ENCODE measurements at regions not wholly inside any gene's neighbourhood (a gene's known extent, or its start where the extent isn't known, plus 50 kb on each side); places are given as distances from the start of the nearest gene placed in this dataset.

DNA sequence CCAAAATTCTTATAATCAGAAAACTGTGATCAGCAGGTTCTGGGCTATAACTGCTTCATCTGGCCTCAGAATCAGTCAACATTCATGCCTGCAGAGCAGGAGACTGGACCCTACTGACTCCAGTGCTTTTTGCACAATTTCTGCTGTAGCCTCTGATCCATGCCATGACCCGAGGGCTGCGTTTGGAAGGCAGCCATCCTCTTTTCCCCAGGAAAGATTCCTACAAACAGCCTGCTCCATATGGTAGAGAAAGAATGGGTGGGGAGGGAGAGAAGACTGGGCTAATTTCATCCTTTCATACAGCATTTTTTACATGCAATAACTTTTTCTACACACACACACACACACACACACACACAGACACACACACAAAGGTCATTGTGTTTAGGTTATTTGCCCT, 133.0 kb upstream of the MMADHC start:
- Histone ChIP-seq H4K20me1 (ENCODE audit: insufficient read depth, low read length, poor library complexity, severe bottlenecking) (no peaks in the 10 kb centered on the region), H3K4me1 (ENCODE audit: insufficient read depth, low read length, poor library complexity, severe bottlenecking) (no peaks in the 10 kb centered on the region), H2AFZ (ENCODE audit: low read length) (no peak overlapping the region), H3K4me3 (ENCODE audit: low read length, poor library complexity, severe bottlenecking) (no peak overlapping the region), H3K27me3 (ENCODE audit: insufficient read depth, low read length, poor library complexity, severe bottlenecking) (no peaks in the 10 kb centered on the region), H3K36me3 (ENCODE audit: insufficient read depth, low read length) (no peaks in the 10 kb centered on the region), H3F3A (ENCODE audit: low read depth) (no peaks in the 10 kb centered on the region), H3K9me2 (replicated peaks; ENCODE audit: low read depth, low read length) (no peaks in the 10 kb centered on the region), H3K4me2 (ENCODE audit: low read depth, low read length, poor library complexity, severe bottlenecking) (no peak overlapping the region), H3K9ac (ENCODE audit: low read depth, low read length, poor library complexity, severe bottlenecking) (no peak overlapping the region), H3K79me2 (ENCODE audit: insufficient read depth, low read length) (no peaks in the 10 kb centered on the region), H3K9me3 (ENCODE audit: insufficient read depth, low read depth, low read length) (no peaks in the 10 kb centered on the region)
- TF ChIP-seq EZH2phosphoT487 (IDR thresholded peaks at IDR 0.05; ENCODE audit: borderline replicate concordance): no peak
- TF ChIP-seq, protein P1, sequence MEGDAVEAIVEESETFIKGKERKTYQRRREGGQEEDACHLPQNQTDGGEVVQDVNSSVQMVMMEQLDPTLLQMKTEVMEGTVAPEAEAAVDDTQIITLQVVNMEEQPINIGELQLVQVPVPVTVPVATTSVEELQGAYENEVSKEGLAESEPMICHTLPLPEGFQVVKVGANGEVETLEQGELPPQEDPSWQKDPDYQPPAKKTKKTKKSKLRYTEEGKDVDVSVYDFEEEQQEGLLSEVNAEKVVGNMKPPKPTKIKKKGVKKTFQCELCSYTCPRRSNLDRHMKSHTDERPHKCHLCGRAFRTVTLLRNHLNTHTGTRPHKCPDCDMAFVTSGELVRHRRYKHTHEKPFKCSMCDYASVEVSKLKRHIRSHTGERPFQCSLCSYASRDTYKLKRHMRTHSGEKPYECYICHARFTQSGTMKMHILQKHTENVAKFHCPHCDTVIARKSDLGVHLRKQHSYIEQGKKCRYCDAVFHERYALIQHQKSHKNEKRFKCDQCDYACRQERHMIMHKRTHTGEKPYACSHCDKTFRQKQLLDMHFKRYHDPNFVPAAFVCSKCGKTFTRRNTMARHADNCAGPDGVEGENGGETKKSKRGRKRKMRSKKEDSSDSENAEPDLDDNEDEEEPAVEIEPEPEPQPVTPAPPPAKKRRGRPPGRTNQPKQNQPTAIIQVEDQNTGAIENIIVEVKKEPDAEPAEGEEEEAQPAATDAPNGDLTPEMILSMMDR (conservative IDR thresholded peaks at IDR 0.05; ENCODE audit: low read length): no peak

DNA sequence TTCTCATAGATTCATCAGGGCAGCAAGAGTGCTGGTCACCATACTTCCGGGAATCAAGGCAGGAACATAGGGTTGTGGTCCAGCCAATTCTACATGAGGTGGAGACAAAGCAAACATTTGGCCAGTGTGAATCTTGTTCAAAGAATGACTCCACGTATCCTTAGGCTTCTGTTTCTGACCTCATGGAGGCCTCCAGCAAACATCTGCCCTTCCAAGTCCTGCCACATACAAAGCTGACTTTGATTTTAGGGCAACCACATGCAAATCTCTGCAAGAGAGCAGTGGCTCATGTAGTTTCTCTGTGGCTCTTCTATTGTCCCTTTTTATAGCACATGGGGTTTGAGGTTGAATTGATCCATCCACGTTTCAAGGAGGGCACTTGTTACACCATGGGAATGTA, 132.1 kb upstream of the MMADHC start:
- Histone ChIP-seq H3K36me3 (ENCODE audit: insufficient read depth, low read length) (no peaks in the 10 kb centered on the region), H3K9me2 (replicated peaks; ENCODE audit: low read depth, low read length) (no peaks in the 10 kb centered on the region), H3K4me3 (ENCODE audit: low read length, poor library complexity, severe bottlenecking) (no peak overlapping the region), H3F3A (ENCODE audit: low read depth) (no peaks in the 10 kb centered on the region), H3K9me3 (ENCODE audit: insufficient read depth, low read depth, low read length) (no peaks in the 10 kb centered on the region), H3K79me2 (ENCODE audit: insufficient read depth, low read length) (no peaks in the 10 kb centered on the region), H3K4me2 (ENCODE audit: low read depth, low read length, poor library complexity, severe bottlenecking) (no peak overlapping the region), H3K27me3 (ENCODE audit: insufficient read depth, low read length, poor library complexity, severe bottlenecking) (no peaks in the 10 kb centered on the region), H4K20me1 (ENCODE audit: insufficient read depth, low read length, poor library complexity, severe bottlenecking) (no peaks in the 10 kb centered on the region), H2AFZ (ENCODE audit: low read length) (no peak overlapping the region), H3K4me1 (ENCODE audit: insufficient read depth, low read length, poor library complexity, severe bottlenecking) (no peaks in the 10 kb centered on the region), H3K9ac (ENCODE audit: low read depth, low read length, poor library complexity, severe bottlenecking) (no peak overlapping the region)
- TF ChIP-seq, protein P1 (conservative IDR thresholded peaks at IDR 0.05; ENCODE audit: low read length): no peak
- no peak for TF ChIP-seq EZH2phosphoT487 (IDR thresholded peaks at IDR 0.05; ENCODE audit: borderline replicate concordance)

DNA sequence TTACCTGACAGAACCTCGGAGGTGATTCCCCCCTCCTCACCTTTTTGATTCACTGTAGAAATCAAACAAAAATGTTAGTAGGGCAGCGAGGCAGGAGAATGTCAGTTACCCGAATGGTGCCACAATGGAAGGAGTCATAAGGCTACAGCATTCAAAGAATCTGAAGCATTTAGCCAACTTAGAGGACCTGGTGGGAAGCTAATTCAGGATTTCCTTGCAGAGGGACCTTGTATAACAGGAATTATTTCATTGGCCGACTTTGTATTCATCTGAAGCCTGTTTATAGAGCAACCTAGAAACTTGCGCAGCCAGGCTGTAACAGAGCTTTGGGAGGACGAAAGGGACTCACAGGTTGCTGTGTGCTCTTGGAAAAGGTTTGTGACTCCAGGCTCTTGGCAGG, 129.1 kb upstream of the MMADHC start:
- no peak for TF ChIP-seq EZH2phosphoT487 (IDR thresholded peaks at IDR 0.05; ENCODE audit: borderline replicate concordance)
- TF ChIP-seq, protein P1 (conservative IDR thresholded peaks at IDR 0.05; ENCODE audit: low read length): no peak
- Histone ChIP-seq H4K20me1 (ENCODE audit: insufficient read depth, low read length, poor library complexity, severe bottlenecking) (no peaks in the 10 kb centered on the region), H3K4me2 (ENCODE audit: low read depth, low read length, poor library complexity, severe bottlenecking) (no peak overlapping the region), H3K27me3 (ENCODE audit: insufficient read depth, low read length, poor library complexity, severe bottlenecking) (no peaks in the 10 kb centered on the region), H3K9me3 (ENCODE audit: insufficient read depth, low read depth, low read length) (no peaks in the 10 kb centered on the region), H3K4me1 (ENCODE audit: insufficient read depth, low read length, poor library complexity, severe bottlenecking) (no peaks in the 10 kb centered on the region), H3K79me2 (ENCODE audit: insufficient read depth, low read length) (no peaks in the 10 kb centered on the region), H3K9ac (ENCODE audit: low read depth, low read length, poor library complexity, severe bottlenecking) (no peak overlapping the region), H3K4me3 (ENCODE audit: low read length, poor library complexity, severe bottlenecking) (no peak overlapping the region), H3F3A (ENCODE audit: low read depth) (no peaks in the 10 kb centered on the region), H2AFZ (ENCODE audit: low read length) (no peak overlapping the region), H3K36me3 (ENCODE audit: insufficient read depth, low read length) (no peaks in the 10 kb centered on the region), H3K9me2 (replicated peaks; ENCODE audit: low read depth, low read length) (no peaks in the 10 kb centered on the region)

Data from Loucy (cell line).